WERI-Rb-1 (cell line): ENCODE measurements at regions not wholly inside any gene's neighbourhood (a gene's known extent, or its start where the extent isn't known, plus 50 kb on each side); places are given as distances from the start of the nearest gene placed in this dataset.
"Not testable (repeated sequence)": the region's sequence is repeated elsewhere in the genome, so short reads cannot be mapped to it uniquely, and the experiment has no call there.

Experiments
- DNase-seq: peaks from one replicate; pipeline ENCODE4 v3.0.0-alpha.2; 2020
- H3K27ac ChIP-seq: fragments of 250-450 bp; sonication (Bioruptor Pico); 2 replicates; pipeline ENCODE4 v1.5.1; 2020; ENCODE audit warnings: mild to moderate bottlenecking, moderate library complexity
- H3K27me3 ChIP-seq: fragments of 250-450 bp; sonication (Bioruptor Pico); 2 replicates; pipeline ENCODE4 v1.5.1; 2021; ENCODE audit warnings: mild to moderate bottlenecking, low read depth, moderate library complexity; ENCODE audit not compliant: insufficient read depth, severe bottlenecking
- H3K36me3 ChIP-seq: fragments of 250-450 bp; sonication (Bioruptor Pico); 2 replicates; pipeline ENCODE4 v1.5.1; 2020; ENCODE audit warnings: mild to moderate bottlenecking, moderate library complexity
- H3K4me3 ChIP-seq: 2 replicates; pipeline ENCODE4 v1.5.1; 2011; ENCODE audit warnings: low read depth, mild to moderate bottlenecking, control low read depth, low read length
- H3K9me3 ChIP-seq: fragments of 250-450 bp; sonication (Bioruptor Pico); 2 replicates; pipeline ENCODE4 v1.5.1; 2021; ENCODE audit warnings: mild to moderate bottlenecking, moderate library complexity; ENCODE audit not compliant: severe bottlenecking
- CTCF ChIP-seq: IDR thresholded peaks from 2 replicates; pipeline ENCODE4 v1.5.1; 2011; ENCODE audit warnings: low read depth, mild to moderate bottlenecking, control low read depth, inconsistent platforms, low read length

- DNase-seq, result no peak
- Histone ChIP-seq H3K27me3 (no peaks in the 10 kb centered on the region), H3K27ac (no peak overlapping the region), H3K36me3 (no peaks in the 10 kb centered on the region), H3K4me3 (no peak overlapping the region), H3K9me3 (peaks cover 10% of the 10 kb centered on the region)
- no peak for TF ChIP-seq CTCF
Observed at GRCh38 chr14:28820677-28821076, 54.1 kb downstream of the FOXG1 start.

- no peak overlapping the region for H3K4me3 ChIP-seq
- no peaks in the 10 kb centered on the region for H3K27me3 ChIP-seq
- no peak for TF ChIP-seq CTCF
- peaks cover 10% of the 10 kb centered on the region for H3K9me3 ChIP-seq
- no peaks in the 10 kb centered on the region for H3K36me3 ChIP-seq
- DNase-seq, result no peak
- H3K27ac ChIP-seq, result no peak overlapping the region
Observed at GRCh38 chr14:28821993-28822392, 55.4 kb downstream of the FOXG1 start.

DNA sequence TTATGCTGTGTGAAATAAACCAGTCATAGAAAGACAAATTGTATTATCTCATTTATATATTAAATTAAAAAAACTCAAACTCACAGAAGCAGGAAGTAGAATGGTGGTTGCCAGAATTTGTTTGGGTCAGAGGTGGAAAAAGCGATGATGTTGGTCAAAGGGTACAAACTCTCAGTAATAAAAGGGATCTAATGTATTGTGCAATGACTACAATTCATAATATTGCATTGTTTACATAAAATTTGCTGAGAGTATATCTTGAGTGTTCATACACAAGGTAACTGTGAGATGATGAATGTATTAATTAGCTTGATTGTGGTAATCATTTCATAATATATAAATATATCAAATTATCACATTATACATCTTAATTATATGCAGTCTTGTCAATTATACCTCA lies 56.7 kb downstream of the FOXG1 start:
- no peak overlapping the region for H3K27ac ChIP-seq
- no peak for DNase-seq
- H3K4me3 ChIP-seq, result no peak overlapping the region
- no peaks in the 10 kb centered on the region for H3K27me3 ChIP-seq
- H3K36me3 ChIP-seq, result no peaks in the 10 kb centered on the region
- TF ChIP-seq CTCF, result no peak
- H3K9me3 ChIP-seq, result peaks cover 10% of the 10 kb centered on the region

DNA sequence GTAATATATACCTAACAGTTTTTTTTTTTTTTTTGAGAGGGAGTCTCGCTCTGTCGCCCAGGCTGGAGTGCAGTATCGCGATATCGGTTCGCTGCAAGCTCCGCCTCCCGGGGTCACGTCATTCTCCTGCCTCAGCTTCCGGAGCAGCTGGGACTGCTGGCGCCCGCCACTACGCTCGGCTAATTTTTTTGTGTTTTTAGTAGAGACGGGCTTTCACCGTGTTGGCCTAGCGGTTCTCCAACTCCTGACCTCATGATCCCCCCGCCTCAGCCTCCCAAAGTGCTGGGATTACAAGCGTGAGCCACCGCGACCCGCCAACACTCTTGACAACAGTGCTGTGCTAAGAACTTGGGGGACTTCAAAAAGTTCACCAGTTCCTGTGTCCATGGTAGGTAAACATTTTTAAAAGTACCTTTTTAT lies 63.5 kb downstream of the FOXG1 start:
- H3K27me3 ChIP-seq, result no peaks in the 10 kb centered on the region
- peaks cover 3% of the 10 kb centered on the region for H3K9me3 ChIP-seq
- H3K36me3 ChIP-seq, result no peaks in the 10 kb centered on the region
- no peak overlapping the region for H3K27ac ChIP-seq
- no peak overlapping the region for H3K4me3 ChIP-seq
- TF ChIP-seq CTCF, result no peak
- no peak for DNase-seq

GRCh38 chr14:28831126-28831525 lies 64.5 kb downstream of the FOXG1 start:
- TF ChIP-seq CTCF, result no peak
- no peak overlapping the region for H3K4me3 ChIP-seq
- H3K27ac ChIP-seq, result peak overlapping the region; percentile 4; the same call in 1 of the 2 replicates
- H3K27me3 ChIP-seq, result no peaks in the 10 kb centered on the region
- DNase-seq, result peak; percentile 29
- H3K9me3 ChIP-seq, result peaks cover 3% of the 10 kb centered on the region
- H3K36me3 ChIP-seq, result no peaks in the 10 kb centered on the region

DNA sequence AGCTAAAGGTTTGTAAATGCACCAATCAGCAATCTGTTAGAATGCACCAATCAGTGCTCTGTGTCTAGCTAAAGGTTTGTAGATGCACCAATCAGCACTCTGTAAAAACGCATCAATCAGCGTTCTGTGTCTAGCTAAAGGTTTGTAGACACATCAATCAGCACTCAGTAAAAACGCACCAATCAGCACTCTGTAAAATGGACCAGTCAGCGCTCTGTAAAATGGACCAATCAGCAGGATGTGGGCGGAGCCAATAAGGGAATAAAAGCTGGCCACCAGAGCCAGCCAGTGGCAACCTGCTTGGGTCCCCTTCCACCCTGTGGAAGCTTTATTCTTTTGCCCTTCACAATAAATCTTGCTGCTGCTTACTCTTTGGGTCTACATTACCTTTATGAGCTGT lies 76.0 kb downstream of the FOXG1 start:
- DNase-seq, result not testable (repeated sequence)

More for the DNA sequence above, 76.0 kb downstream of the FOXG1 start:
- not testable (repeated sequence) for H3K4me3 ChIP-seq, H3K27me3 ChIP-seq, H3K27ac ChIP-seq, H3K36me3 ChIP-seq, H3K9me3 ChIP-seq
